ENCODE measurements at regions not wholly inside any gene's neighbourhood (a gene's known extent, or its start where the extent isn't known, plus 50 kb on each side); places are given as distances from the start of the nearest gene placed in this dataset.

GRCh38 chr22:22346401-22347107, 102.0 kb downstream of the VPREB1 start:
- no peak for DNase-seq (ENCODE audit: low spot score)

- DNase-seq (ENCODE audit: low spot score): no peak
Measured at GRCh38 chr22:22348127-22348814, 103.7 kb downstream of the VPREB1 start.

GRCh38 chr22:22348815-22349454, 104.3 kb downstream of the VPREB1 start:
- no peak for DNase-seq (ENCODE audit: low spot score)

GRCh38 chr22:22349455-22349836, 104.9 kb downstream of the VPREB1 start:
- DNase-seq (ENCODE audit: low spot score): no peak

GRCh38 chr22:22351366-22351765, 106.8 kb downstream of the VPREB1 start:
- DNase-seq (ENCODE audit: low spot score): no peak

GRCh38 chr22:22352371-22352999, 107.9 kb downstream of the VPREB1 start:
- no peak for DNase-seq (ENCODE audit: low spot score)

GRCh38 chr22:22355096-22355834, 110.7 kb downstream of the VPREB1 start:
- DNase-seq (ENCODE audit: low spot score): no peak

- peak; percentile 91 for DNase-seq (ENCODE audit: low spot score)
Measured at GRCh38 chr22:22357024-22357883, 112.7 kb downstream of the VPREB1 start.

- no peak for DNase-seq (ENCODE audit: low spot score)
Measured at GRCh38 chr22:22358152-22358551, 113.6 kb downstream of the VPREB1 start.

- no peak for DNase-seq (ENCODE audit: low spot score)
Measured at GRCh38 chr22:22358686-22359085, 114.1 kb downstream of the VPREB1 start.

GRCh38 chr22:22359465-22359864, 114.9 kb downstream of the VPREB1 start:
- DNase-seq (ENCODE audit: low spot score): no peak

- no peak for DNase-seq (ENCODE audit: low spot score)
Measured at GRCh38 chr22:22360014-22360413, 115.4 kb downstream of the VPREB1 start.

- DNase-seq (ENCODE audit: low spot score): no peak
Measured at GRCh38 chr22:22362311-22362710, 117.7 kb downstream of the VPREB1 start.

- DNase-seq (ENCODE audit: low spot score): no peak
Measured at GRCh38 chr22:22362936-22363335, 118.3 kb downstream of the VPREB1 start.

- no peak for DNase-seq (ENCODE audit: low spot score)
Measured at GRCh38 chr22:22364207-22364606, 119.6 kb downstream of the VPREB1 start.

- DNase-seq (ENCODE audit: low spot score): peak; percentile 21
Measured at GRCh38 chr22:22366537-22366936, 122.0 kb downstream of the VPREB1 start.

- no peak for DNase-seq (ENCODE audit: low spot score)
Measured at GRCh38 chr22:22368516-22368915, 123.9 kb downstream of the VPREB1 start.

GRCh38 chr22:22369219-22369963, 124.8 kb downstream of the VPREB1 start:
- peak; percentile 76 for DNase-seq (ENCODE audit: low spot score)

- DNase-seq (ENCODE audit: low spot score): no peak
Measured at GRCh38 chr22:22369964-22370270, 125.3 kb downstream of the VPREB1 start.

GRCh38 chr22:22371031-22371541, 126.5 kb downstream of the VPREB1 start:
- DNase-seq (ENCODE audit: low spot score): peak; percentile 36
